Fibroblast of lung (primary cell): ENCODE measurements at regions not wholly inside any gene's neighbourhood (a gene's known extent, or its start where the extent isn't known, plus 50 kb on each side); places are given as distances from the start of the nearest gene placed in this dataset.

Experiments
- EZH2 ChIP-seq: IDR thresholded peaks from 2 replicates; pipeline ENCODE4 v1.5.1; 2012; ENCODE audit warnings: low read length, control low read depth, mild to moderate bottlenecking; ENCODE audit errors: missing control alignments
- TF ChIP-seq, protein P1 (sequence below), 2 donors: IDR thresholded peaks in 1 of 2; conservative IDR thresholded peaks in 1 of 2; 1 replicate in 1 of 2; 2 replicates in 1 of 2; pipeline ENCODE4 v1.5.1; 2011 to 2012; ENCODE audit warnings: low read length in 2 of 2, control low read depth in 1 of 2, inconsistent platforms in 1 of 2, low read depth in 1 of 2, mild to moderate bottlenecking in 1 of 2

DNA sequence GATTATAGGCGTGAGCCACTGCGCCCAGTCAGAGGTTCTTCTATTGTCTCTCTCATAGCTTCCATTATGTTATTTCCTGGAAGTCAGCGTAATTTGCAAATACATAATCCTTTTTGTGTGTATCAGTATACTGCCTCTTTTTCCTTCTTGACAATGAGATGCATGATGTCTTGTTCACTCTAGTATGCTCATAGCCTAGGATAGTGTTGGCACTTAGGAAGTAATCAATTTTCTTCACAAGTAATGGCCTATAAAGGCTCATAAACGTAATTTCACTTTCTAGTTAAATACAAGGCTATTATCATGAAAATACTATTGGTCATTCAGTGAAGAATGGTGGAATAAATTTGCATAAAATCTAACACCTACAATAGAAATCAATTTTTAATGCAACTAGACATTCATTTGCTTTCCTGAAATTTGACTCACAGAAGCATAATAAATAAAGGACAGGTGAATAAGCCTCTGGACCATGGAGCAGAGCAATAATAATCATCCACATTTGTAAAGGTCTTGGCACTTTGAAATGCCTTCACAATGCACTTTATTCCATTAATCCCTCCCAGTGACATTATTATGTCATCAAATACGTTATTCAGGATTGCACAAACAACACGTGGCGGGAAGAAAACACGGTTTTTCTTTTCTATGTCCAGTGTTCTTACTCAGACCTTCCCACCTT, 366.9 kb upstream of the BTBD3 start:
- TF ChIP-seq, protein P1, sequence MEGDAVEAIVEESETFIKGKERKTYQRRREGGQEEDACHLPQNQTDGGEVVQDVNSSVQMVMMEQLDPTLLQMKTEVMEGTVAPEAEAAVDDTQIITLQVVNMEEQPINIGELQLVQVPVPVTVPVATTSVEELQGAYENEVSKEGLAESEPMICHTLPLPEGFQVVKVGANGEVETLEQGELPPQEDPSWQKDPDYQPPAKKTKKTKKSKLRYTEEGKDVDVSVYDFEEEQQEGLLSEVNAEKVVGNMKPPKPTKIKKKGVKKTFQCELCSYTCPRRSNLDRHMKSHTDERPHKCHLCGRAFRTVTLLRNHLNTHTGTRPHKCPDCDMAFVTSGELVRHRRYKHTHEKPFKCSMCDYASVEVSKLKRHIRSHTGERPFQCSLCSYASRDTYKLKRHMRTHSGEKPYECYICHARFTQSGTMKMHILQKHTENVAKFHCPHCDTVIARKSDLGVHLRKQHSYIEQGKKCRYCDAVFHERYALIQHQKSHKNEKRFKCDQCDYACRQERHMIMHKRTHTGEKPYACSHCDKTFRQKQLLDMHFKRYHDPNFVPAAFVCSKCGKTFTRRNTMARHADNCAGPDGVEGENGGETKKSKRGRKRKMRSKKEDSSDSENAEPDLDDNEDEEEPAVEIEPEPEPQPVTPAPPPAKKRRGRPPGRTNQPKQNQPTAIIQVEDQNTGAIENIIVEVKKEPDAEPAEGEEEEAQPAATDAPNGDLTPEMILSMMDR (conservative IDR thresholded peaks at IDR 0.05 in 1 of 2, IDR thresholded peaks at IDR 0.05 in 1 of 2; ENCODE audit: low read depth in 1 of 2, low read length in 2 of 2): no peak
- TF ChIP-seq EZH2: no peak
